AG09309 (cell line): ENCODE measurements at regions not wholly inside any gene's neighbourhood (a gene's known extent, or its start where the extent isn't known, plus 50 kb on each side); places are given as distances from the start of the nearest gene placed in this dataset.
"Not testable (repeated sequence)": the region's sequence is repeated elsewhere in the genome, so short reads cannot be mapped to it uniquely, and the experiment has no call there.

Experiments used
- DNase-seq: peaks from one replicate; pipeline ENCODE4 v3.0.0-alpha.2; 2010; ENCODE audit warnings: low read depth
- H3K4me3 ChIP-seq: 2 replicates; pipeline ENCODE4 v1.5.1; 2011; ENCODE audit warnings: mild to moderate bottlenecking, low read depth, low read length, moderate library complexity; ENCODE audit not compliant: control insufficient read depth
- TF ChIP-seq, protein P1 (sequence below): IDR thresholded peaks from 2 replicates; pipeline ENCODE4 v1.5.1; 2011; ENCODE audit warnings: mild to moderate bottlenecking, low read depth, low read length, inconsistent platforms; ENCODE audit not compliant: insufficient read depth, control insufficient read depth; ENCODE audit errors: missing control alignments

DNA sequence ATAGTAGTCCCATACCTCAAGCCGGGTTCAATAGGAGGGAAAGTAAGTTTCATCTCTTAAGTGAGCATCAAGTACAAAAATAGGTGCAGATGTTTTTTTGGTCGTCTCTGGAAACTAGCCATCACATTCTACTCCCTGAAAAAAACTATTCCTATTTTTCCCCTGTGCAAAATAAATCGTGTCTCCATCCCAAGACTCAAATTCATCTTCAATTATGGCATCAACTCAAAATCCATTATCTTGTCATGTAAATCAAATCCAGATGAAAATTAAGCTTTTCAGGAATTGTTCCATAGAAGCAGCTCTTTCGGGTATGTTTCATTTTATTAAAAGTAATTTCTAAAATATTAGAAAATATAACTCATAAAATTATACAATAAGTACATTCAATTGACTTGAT, 1368.4 kb downstream of the GRIK2 start:
- TF ChIP-seq, protein P1, sequence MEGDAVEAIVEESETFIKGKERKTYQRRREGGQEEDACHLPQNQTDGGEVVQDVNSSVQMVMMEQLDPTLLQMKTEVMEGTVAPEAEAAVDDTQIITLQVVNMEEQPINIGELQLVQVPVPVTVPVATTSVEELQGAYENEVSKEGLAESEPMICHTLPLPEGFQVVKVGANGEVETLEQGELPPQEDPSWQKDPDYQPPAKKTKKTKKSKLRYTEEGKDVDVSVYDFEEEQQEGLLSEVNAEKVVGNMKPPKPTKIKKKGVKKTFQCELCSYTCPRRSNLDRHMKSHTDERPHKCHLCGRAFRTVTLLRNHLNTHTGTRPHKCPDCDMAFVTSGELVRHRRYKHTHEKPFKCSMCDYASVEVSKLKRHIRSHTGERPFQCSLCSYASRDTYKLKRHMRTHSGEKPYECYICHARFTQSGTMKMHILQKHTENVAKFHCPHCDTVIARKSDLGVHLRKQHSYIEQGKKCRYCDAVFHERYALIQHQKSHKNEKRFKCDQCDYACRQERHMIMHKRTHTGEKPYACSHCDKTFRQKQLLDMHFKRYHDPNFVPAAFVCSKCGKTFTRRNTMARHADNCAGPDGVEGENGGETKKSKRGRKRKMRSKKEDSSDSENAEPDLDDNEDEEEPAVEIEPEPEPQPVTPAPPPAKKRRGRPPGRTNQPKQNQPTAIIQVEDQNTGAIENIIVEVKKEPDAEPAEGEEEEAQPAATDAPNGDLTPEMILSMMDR = no peak

DNA sequence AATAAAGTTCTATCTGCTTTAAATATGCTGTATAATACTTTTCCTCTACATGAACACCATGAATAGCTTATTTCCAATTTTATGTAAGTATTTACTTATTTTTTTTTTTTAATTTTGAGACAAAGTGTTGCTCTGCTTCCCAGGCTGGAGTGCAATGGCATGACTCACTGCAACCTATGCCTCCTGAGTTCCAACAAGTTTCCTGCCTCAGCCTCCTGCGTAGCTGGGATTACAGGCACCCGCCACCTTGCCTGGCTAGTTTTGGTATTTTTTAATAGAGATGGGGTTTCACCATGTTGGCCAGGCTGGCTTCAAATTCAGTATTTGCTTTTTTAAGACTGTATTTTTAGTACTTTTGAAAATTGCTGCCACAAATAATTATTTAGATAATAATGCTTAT, 1365.9 kb downstream of the GRIK2 start:
- H3K4me3 ChIP-seq = no peak overlapping the region
- DNase-seq = no peak
- TF ChIP-seq, protein P1 = no peak

More for the DNA sequence above, 1368.4 kb downstream of the GRIK2 start:
- no peak overlapping the region for H3K4me3 ChIP-seq
- DNase-seq = no peak

DNA sequence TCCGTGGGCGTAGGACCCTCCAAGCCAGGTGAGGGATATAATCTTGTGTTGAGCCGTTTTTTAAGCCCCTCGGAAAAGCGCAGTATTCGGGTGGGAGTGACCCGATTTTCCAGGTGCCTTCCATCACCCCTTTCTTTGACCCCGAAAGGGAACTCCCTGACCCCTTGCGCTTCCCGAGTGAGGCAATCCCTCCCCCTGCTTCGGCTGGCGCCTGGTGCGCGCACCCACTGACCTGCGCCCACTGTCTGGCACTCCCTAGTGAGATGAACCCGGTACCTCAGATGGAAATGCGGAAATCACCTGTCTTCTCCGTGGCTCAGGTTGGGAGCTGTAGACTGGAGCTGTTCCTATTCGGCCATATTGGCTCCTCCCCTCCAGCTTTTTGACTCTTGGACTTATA, 1365.0 kb downstream of the GRIK2 start:
- H3K4me3 ChIP-seq, DNase-seq: not testable (repeated sequence)

DNA sequence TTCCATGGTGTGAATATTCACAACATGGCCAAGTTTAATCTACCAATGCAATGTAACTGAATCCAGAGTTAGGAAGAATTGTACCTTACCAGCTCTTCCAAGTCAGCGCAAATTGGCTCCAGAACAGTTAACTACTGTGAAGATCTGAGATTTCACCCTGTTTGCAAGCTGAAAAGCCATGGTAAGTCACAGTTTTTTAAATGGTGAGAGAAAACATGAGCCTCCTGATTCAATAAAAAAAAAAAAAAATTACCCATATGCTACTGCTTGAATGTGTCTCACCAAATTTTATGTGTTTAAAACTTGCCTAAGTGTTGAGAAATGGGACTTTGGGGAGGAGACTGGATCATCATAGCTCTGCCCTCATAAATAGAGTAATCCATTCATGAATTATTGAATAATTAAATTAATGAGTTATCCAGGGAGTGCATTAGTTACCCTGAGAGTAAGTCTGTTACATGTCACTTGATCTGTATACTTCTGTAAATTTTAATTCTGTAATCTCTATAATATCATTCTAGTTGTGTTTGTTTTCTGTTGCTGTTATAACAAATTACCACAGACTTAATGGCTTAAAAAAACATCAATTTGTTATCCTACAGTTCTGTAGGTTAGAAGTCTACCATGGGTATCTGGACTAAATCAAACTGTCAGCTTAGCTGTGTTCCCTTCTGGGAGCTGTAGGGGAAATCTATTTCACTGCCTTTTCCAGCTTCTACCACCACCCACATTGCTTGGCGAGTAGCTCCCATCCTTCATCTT, 1355.9 kb downstream of the GRIK2 start:
- no peak for DNase-seq
- TF ChIP-seq, protein P1 = no peak
- no peak overlapping the region for H3K4me3 ChIP-seq

DNA sequence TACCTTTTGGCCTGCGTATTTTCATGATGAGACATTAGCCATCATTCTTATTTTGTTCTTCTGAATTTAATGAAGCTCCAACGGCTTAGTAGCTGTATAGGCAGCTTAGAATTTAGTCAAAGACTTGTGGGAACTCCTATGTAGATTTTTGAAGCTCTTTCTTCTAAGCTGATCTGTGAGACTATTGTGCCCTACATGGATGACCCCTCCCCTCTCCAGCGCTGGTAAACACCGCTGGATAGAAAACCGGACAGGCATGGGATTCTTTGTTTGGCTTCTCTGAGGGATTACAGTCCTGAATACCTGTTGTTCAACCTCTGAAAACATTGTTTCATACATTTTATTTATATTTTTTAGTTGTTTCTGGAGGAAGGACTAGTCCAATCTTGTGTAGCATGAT, 1353.4 kb downstream of the GRIK2 start:
- H3K4me3 ChIP-seq = no peak overlapping the region
- DNase-seq = no peak
- TF ChIP-seq, protein P1 = no peak

DNA sequence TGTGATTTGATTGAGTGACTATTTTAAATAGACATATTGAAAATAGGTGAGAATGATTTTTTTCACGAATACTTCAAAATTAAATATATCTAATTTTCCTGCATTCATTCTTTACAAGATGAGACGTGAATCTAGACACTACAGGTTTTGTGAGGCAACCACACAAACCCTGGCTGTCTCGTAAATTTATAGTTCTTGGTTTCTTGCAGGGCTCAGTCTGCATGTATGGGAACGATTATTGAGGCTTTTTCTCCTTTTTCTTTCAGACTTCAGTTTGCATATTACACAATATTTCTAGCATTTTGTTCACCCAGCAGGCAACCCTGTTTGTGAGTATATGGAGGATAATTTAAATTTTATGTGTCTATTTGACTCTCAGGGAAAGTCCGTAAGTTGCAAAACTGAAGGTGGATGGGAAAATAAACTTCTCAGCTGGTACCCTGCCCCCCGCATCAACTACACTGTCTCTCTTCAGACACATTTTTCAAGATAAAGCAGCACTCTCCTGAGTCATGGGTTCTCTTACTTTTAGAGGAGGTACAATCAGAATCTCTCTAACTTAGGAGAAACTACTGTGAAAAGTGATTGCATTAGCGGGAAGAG, 1349.3 kb downstream of the GRIK2 start:
- TF ChIP-seq, protein P1 = no peak

DNA sequence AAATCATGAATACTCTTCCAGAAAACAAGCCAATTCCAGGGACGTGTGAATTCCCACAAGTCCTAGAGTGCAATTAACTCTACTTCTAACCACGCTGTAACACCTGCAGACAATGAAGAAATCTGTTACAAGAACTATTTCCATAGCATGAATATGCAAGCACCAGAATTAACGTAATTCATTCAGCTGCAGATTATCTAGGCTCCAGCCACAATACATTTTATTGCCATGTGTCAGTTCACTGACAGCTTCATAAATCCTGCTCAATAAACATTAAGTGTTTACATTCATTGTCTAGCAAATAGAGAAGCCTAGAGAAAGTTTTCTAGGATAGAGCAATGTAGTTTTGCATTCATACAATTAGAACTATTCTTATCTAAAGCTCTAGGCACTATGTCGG, 1348.5 kb downstream of the GRIK2 start:
- H3K4me3 ChIP-seq = no peak overlapping the region
- DNase-seq = no peak
- TF ChIP-seq, protein P1 = no peak

More for the DNA sequence above, 1349.3 kb downstream of the GRIK2 start:
- no peak overlapping the region for H3K4me3 ChIP-seq
- no peak for DNase-seq
